GM21360 (cell line): ENCODE measurements at regions not wholly inside any gene's neighbourhood (a gene's known extent, or its start where the extent isn't known, plus 50 kb on each side); places are given as distances from the start of the nearest gene placed in this dataset.

Source experiments
- ATAC-seq: cut with Tn5 transposase; IDR thresholded peaks from one replicate; pipeline ENCODE4 v1.9.1; 2021; ENCODE audit warnings: mild to moderate bottlenecking, moderate library complexity; ENCODE audit not compliant: unreplicated experiment

GRCh38 chr20:16175322-16175961 is 397.8 kb downstream of the KIF16B start:
- peak; percentile 60 for ATAC-seq

- no peak for ATAC-seq
Observed at GRCh38 chr20:16174311-16174710, 398.9 kb downstream of the KIF16B start.

GRCh38 chr20:16173044-16173443 is 400.2 kb downstream of the KIF16B start:
- ATAC-seq = no peak

- no peak for ATAC-seq
Observed at GRCh38 chr20:16171180-16171579, 402.1 kb downstream of the KIF16B start.

- ATAC-seq = no peak
Observed at GRCh38 chr20:16170406-16170971, 402.8 kb downstream of the KIF16B start.

GRCh38 chr20:16167423-16168130 is 405.7 kb downstream of the KIF16B start:
- ATAC-seq = no peak

- no peak for ATAC-seq
Observed at GRCh38 chr20:16166737-16167136, 406.5 kb downstream of the KIF16B start.

GRCh38 chr20:16158976-16159286 is 414.3 kb downstream of the KIF16B start:
- peak; percentile 38 for ATAC-seq

GRCh38 chr20:16158090-16158975 is 414.9 kb downstream of the KIF16B start:
- peak; percentile 74 for ATAC-seq

GRCh38 chr20:16147916-16148315 is 425.3 kb downstream of the KIF16B start:
- no peak for ATAC-seq

GRCh38 chr20:16147216-16147615 is 426.0 kb downstream of the KIF16B start:
- ATAC-seq = no peak

GRCh38 chr20:16145919-16146318 is 427.3 kb downstream of the KIF16B start:
- ATAC-seq = no peak

GRCh38 chr20:16143596-16143995 is 429.7 kb downstream of the KIF16B start:
- ATAC-seq = no peak

GRCh38 chr20:16135630-16136029 is 437.6 kb downstream of the KIF16B start:
- no peak for ATAC-seq

- no peak for ATAC-seq
Observed at GRCh38 chr20:16132036-16132798, 441.0 kb downstream of the KIF16B start.

GRCh38 chr20:16129411-16129810 is 443.8 kb downstream of the KIF16B start:
- no peak for ATAC-seq

GRCh38 chr20:16128538-16129106 is 444.6 kb downstream of the KIF16B start:
- no peak for ATAC-seq

GRCh38 chr20:16125816-16126215 is 447.4 kb downstream of the KIF16B start:
- ATAC-seq = no peak

- ATAC-seq = no peak
Observed at GRCh38 chr20:16124911-16125776, 448.1 kb downstream of the KIF16B start.
